Right atrium auricular region (tissue), 2 donors: ENCODE measurements at regions not wholly inside any gene's neighbourhood (a gene's known extent, or its start where the extent isn't known, plus 50 kb on each side); places are given as distances from the start of the nearest gene placed in this dataset.

Source experiments
- DNase-seq: peaks from one replicate; pipeline ENCODE4 v3.0.0-alpha.2; 2019; ENCODE audit warnings: low spot score
- H3K27ac ChIP-seq, 2 donors: fragments of 200-600 bp; sonication (generic); 1 replicate in 1 of 2; 2 replicates in 1 of 2; pipeline ENCODE4 v1.5.1; 2016 to 2019
- H3K27me3 ChIP-seq, 2 donors: fragments of 200-600 bp; sonication (generic); one replicate each; pipeline versions ENCODE4 v1.5.1 to v1.6.0; 2017 to 2019
- H3K36me3 ChIP-seq: fragments of 200-600 bp; sonication (generic); one replicate; pipeline ENCODE4 v1.5.1; 2016
- H3K4me1 ChIP-seq, 2 donors: fragments of 200-600 bp; sonication (generic); one replicate each; pipeline versions ENCODE4 v1.5.1 to v1.6.0; 2017 to 2019
- H3K4me3 ChIP-seq, 2 donors: fragments of 200-600 bp; sonication (generic); 1 replicate in 1 of 2; 2 replicates in 1 of 2; pipeline ENCODE4 v1.5.1; 2017 to 2019; ENCODE audit warnings: mild to moderate bottlenecking in 1 of 2, moderate library complexity in 1 of 2
- H3K9me3 ChIP-seq, 2 donors: fragments of 200-600 bp; sonication (generic); one replicate each; pipeline ENCODE4 v1.5.1; 2019
- CTCF ChIP-seq, 2 donors: fragments of 200-600 bp; sonication (generic); IDR thresholded peaks; one replicate each; pipeline ENCODE4 v1.5.1; 2019; ENCODE audit warnings: antibody characterized with exemption in 2 of 2

GRCh38 chr12:92582475-92582874 is 120.3 kb upstream of the PLEKHG7 start:
- Histone ChIP-seq H3K27me3 (no peaks in the 10 kb centered on the region), H3K27ac (no peak overlapping the region), H3K9me3 (peaks cover 0 to 3% of the 10 kb centered on the region in 2 donors), H3K36me3 (no peaks in the 10 kb centered on the region), H3K4me3 (no peak overlapping the region), H3K4me1 (no peaks in the 10 kb centered on the region)
- no peak for DNase-seq
- no peak for TF ChIP-seq CTCF (IDR thresholded peaks at IDR 0.05)

DNA sequence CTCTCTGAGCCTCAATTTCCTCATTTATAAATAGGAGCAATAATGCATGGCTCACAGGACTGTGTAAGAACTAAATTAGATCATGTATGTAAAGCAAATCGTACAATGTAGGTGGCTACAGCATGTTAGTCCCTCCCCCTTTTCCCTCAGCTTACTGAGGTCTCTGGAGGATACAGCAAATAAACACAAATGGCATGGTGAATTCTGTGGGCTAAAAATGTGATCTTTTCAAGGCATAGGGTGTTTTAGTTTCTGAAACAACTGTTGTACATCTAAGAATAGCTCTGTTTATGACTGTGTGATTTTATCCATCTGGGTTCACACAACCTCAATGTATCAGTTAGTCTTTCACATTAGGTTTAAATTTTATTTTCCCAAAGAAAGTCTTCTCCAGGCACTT is 121.2 kb upstream of the PLEKHG7 start:
- Histone ChIP-seq H3K27ac (no peak overlapping the region), H3K4me1 (no peaks in the 10 kb centered on the region), H3K4me3 (no peak overlapping the region), H3K27me3 (no peaks in the 10 kb centered on the region), H3K36me3 (no peaks in the 10 kb centered on the region), H3K9me3 (peaks cover 0 to 3% of the 10 kb centered on the region in 2 donors)
- DNase-seq: no peak
- no peak for TF ChIP-seq CTCF (IDR thresholded peaks at IDR 0.05)

DNA sequence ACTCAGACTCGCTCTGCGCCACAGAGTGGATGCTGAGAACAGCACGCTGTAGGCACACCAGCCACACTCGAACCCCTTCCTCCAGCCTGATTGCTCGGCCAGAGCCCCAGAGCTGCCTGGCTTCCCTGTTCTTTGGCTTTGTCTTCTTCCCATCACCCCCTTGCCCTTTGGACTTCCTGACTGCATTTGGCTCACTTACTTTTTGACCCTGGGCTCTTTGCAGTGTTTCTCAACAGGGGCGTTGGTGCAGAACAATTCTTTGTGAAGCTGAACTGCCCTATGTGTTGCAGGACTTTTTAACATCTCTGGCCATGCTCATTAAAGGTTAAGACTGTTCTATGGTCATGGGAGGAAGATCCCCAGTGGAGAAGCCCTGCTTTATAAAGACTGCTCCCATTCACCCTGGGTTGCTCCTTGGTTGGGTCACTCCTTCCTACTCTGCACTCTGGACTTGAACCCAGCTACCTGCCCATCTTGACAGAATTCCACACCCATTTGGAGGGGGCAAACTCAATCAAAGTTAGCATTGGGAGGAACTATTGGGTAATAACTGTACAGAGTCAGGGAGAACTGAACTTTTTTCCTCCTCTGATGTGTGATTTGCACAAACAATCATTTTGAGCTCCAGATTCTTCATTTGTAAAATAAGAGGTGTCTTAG is 127.7 kb upstream of the PLEKHG7 start:
- H3K27me3 ChIP-seq: no peaks in the 10 kb centered on the region
- no peak overlapping the region for H3K27ac ChIP-seq
- no peak for TF ChIP-seq CTCF (IDR thresholded peaks at IDR 0.05)
- no peaks in the 10 kb centered on the region for H3K9me3 ChIP-seq
- DNase-seq: no peak
- peaks cover 0 to 11% of the 10 kb centered on the region in 2 donors for H3K4me1 ChIP-seq
- no peaks in the 10 kb centered on the region for H3K36me3 ChIP-seq
- H3K4me3 ChIP-seq: no peak overlapping the region

- peaks cover 0 to 11% of the 10 kb centered on the region in 2 donors for H3K4me1 ChIP-seq
- TF ChIP-seq CTCF (IDR thresholded peaks at IDR 0.05): no peak
- no peak overlapping the region for H3K4me3 ChIP-seq
- H3K9me3 ChIP-seq: no peaks in the 10 kb centered on the region
- DNase-seq: no peak
- no peak overlapping the region for H3K27ac ChIP-seq
- no peaks in the 10 kb centered on the region for H3K27me3 ChIP-seq
- H3K36me3 ChIP-seq: no peaks in the 10 kb centered on the region
Observed at GRCh38 chr12:92574051-92574783, 128.6 kb upstream of the PLEKHG7 start.

DNA sequence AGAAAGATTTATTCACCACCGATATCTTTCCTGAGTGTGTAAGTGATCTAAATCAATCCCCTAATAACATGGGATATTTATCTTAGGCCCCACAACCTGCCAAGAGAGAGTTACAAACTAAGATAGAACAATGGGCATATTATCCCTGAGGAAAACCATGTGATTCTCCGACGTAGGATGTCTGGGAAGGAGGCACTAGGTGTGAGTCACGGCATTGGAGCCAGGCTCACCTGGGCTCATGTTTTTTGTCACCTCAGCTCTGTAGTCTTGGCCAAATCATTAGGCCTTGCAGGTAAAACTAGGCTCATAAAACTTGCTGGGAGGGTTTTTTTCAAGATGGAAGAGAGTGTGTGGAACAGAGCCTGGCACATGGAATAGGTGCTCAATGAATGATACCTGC is 129.7 kb upstream of the PLEKHG7 start:
- DNase-seq: no peak
- Histone ChIP-seq H3K27me3 (no peaks in the 10 kb centered on the region), H3K27ac (no peak overlapping the region), H3K9me3 (no peaks in the 10 kb centered on the region), H3K4me3 (no peak overlapping the region), H3K36me3 (no peaks in the 10 kb centered on the region), H3K4me1 (peaks cover 0 to 11% of the 10 kb centered on the region in 2 donors)
- no peak for TF ChIP-seq CTCF (IDR thresholded peaks at IDR 0.05)
